ENCODE measurements at regions not wholly inside any gene's neighbourhood (a gene's known extent, or its start where the extent isn't known, plus 50 kb on each side); places are given as distances from the start of the nearest gene placed in this dataset.

- TF ChIP-seq CTCF (IDR thresholded peaks at IDR 0.05; ENCODE audit: poor library complexity, severe bottlenecking) = no peak
- no peak for TF ChIP-seq REST (IDR thresholded peaks at IDR 0.05; ENCODE audit: borderline replicate concordance)
- TF ChIP-seq EZH2 (IDR thresholded peaks at IDR 0.05; ENCODE audit: borderline replicate concordance, insufficient read depth, low read length, poor library complexity, severe bottlenecking) = no peak
- TF ChIP-seq MXI1 (conservative IDR thresholded peaks at IDR 0.05; ENCODE audit: poor library complexity, severe bottlenecking) = no peak
- TF ChIP-seq TAF1 (IDR thresholded peaks at IDR 0.05; ENCODE audit: low read depth) = no peak
- TF ChIP-seq RAD21 (conservative IDR thresholded peaks at IDR 0.05) = no peak
Measured at GRCh38 chr7:98556288-98556687, 60.8 kb upstream of the NPTX2 start.
